ENCODE measurements at regions not wholly inside any gene's neighbourhood (a gene's known extent, or its start where the extent isn't known, plus 50 kb on each side); places are given as distances from the start of the nearest gene placed in this dataset.
"Not testable (repeated sequence)": the region's sequence is repeated elsewhere in the genome, so short reads cannot be mapped to it uniquely, and the experiment has no call there.

- no peak for DNase-seq
These were observed 219.5 kb upstream of the ATP5MC3 start for GRCh38 chr2:175400975-175401374.

- no peak for DNase-seq
These were observed 217.8 kb upstream of the ATP5MC3 start for GRCh38 chr2:175399326-175399725.

- no peak for DNase-seq
These were observed 217.3 kb upstream of the ATP5MC3 start for GRCh38 chr2:175398848-175399247.

DNA sequence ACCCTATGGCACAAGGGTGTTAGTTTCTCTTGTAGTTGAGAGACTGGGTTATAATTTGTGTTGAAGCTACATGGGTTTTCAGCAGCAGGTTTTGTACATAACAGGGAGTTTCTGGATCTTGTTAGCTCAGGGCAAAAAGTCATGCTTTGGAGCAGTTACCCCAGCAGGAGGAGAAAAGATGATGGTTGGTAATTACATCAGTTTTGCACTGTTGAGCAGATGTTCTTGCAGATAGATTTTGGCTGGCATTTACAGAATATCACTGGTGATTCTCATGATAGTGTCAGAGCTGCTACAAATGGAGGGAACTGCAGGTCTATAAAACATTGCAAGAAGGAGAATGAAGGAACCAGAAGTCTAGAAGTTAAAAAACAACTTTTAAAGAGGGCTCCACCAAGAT, 215.2 kb upstream of the ATP5MC3 start:
- no peak for DNase-seq

DNA sequence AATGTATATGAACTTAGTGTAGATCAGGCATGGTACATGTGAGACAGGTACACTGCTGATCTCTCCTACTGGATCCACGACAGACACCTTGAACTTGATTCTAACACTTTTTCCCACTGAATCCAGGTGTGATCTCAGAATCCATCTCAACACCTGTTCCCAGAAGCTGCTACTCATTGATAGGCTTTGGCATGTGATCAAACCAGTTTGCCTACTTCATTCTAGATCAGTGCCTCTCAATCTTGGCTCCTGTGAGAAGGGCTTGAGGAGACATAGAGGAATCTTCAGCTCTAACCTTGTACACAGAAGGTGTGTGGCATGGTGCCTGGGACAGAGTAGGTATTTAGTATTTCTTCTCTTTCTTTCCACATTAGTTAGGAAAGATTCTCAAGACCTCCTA, 212.3 kb upstream of the ATP5MC3 start:
- DNase-seq, result no peak

DNA sequence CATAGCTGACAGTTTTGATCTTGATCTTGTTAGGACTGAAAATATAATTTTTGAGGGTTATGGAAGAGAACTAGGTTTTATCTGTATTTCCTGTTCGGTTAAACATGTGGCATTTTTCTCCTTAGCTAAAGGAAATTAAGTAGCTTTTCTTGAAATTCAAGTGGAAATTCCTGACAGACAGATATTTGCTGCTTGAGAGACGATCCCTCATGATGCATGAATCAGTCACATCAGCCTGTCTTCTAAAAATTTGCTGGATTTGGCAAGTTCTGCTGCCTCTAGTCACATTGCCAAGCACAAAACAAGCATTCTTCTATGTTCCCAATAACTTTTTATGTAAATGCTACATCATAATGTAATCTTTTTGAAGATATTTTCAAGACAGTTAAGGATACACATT, 201.8 kb upstream of the ATP5MC3 start:
- no peak for DNase-seq

DNA sequence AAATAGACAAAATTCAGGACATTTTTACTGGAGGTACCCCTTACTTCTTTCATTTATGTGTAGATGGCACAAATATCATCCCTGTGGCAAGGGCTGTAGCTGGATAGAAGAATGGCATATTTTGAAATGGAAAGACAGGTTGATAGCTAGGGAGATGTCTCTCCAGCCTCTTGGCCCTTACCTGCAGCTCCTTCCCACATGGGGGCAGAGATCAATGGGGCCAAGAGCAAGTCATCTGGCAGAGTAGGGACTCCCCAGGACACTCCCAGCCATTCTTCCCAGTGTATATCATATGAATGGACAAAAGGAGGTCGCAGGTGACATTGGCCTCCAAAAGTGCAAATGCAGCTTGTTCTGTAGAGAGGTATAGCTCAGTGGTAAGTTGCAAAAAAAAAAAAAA, 192.2 kb upstream of the ATP5MC3 start:
- no peak for DNase-seq

DNA sequence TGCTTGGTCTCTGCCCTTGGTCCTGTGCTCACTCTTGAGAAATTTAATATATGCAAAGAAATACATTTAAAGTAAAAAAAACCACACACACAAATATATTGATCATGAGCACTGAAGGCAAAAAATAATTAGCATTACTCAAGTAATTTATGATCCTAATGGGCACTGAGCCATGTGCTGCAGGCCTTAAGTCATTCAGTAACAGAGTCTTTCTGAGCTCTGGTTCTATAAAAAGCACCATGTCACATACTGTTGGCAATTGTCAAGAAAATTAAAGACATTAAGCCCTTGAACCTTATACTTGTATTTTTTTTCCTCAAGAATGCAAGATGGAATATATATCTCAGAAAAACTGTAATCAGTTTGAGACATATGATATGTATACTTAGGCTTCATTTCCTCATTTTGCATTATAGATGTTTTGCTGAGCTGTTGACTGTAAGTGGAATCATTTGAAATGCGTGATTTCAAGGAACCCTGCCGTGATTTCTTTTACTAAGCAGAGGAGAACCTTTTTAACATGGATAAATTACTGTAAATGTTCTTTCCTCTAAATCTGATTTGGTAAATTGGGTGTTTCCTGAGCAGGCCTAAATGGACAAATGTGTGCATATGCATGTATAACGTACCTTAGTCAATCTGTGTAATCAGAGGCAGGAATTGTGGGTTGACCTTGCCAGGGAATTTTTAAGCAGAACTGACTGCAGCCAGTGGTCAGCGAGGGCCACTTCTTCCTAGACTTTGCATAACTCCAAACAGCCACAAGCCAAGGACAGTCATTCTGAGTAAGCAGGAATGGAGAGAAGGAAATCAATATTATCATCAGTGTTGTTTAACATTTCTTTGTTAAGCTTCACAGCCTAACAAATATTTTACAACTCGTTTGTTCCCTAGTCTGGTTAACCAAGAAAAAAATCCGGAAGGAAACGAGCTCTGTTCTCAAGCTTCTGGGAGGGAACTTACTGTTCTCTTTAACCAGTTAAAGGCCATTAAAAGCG, 191.5 kb upstream of the ATP5MC3 start:
- no peak for DNase-seq

GRCh38 chr2:175371378-175371777, 189.9 kb upstream of the ATP5MC3 start:
- DNase-seq, result no peak

- DNase-seq, result peak; percentile 20
These were observed 185.3 kb upstream of the ATP5MC3 start for GRCh38 chr2:175366815-175367214.

DNA sequence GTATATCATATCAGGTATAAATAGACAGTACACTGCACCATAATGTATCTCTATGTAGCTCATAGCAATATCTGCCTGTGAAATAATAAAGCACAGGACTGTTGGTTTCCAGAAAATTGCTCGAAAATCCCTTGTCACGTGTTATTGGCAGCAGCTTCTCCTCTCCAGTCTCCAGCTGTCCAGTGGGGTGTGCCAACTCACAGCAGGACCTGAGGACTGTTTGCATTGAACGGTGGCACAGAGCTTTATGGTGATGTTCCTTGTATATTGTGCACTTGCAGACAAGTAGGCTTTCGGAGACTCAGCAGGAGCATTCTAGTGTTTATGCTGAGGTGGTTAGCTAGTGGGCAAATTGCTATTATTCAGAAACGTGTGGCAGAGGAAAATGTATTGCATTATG, 182.2 kb upstream of the ATP5MC3 start:
- no peak for DNase-seq

DNA sequence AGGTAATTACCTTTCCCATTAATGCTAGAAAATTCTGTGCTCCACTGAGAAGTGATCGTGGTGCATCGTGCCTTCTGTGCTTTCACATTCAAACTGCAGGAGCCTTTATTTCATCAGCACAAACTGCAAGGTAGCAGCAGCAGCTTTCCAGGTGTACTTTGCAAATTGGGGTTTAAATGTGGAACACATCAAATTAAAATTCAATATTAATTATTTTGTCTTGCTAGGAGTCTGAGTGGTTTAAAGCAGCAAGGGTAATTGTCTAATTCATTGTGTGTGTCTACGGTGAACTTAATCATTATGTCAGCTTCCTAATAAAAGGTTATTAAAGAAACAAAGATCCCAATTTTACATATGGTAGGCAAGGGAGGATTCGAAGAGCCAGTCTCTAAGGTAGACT, 180.8 kb upstream of the ATP5MC3 start:
- no peak for DNase-seq

- no peak for DNase-seq
These were observed 178.2 kb upstream of the ATP5MC3 start for GRCh38 chr2:175359710-175360109.

GRCh38 chr2:175356901-175357300, 175.4 kb upstream of the ATP5MC3 start:
- DNase-seq, result no peak

- DNase-seq, result no peak
These were observed 173.7 kb upstream of the ATP5MC3 start for GRCh38 chr2:175355246-175355645.

- no peak for DNase-seq
These were observed 171.8 kb upstream of the ATP5MC3 start for GRCh38 chr2:175353275-175353674.

DNA sequence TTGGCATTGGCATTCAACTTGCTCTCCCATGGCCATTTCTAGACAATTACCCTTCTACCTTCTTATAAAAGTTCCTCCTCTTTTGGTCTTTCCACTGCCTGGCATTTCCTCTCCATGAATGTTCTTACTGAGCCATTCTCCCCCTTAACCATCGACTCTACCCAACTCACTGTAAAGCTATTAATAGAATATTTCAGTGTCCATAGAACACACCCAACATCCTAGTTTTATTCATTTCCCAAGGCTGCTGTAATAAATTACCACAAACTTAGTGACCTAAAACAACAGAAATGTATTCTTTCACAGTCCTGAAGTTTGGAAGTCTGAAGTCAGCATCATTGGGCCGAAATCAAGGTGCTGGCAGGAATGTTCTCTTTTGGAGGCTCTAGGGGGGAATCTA, 170.0 kb upstream of the ATP5MC3 start:
- no peak for DNase-seq

DNA sequence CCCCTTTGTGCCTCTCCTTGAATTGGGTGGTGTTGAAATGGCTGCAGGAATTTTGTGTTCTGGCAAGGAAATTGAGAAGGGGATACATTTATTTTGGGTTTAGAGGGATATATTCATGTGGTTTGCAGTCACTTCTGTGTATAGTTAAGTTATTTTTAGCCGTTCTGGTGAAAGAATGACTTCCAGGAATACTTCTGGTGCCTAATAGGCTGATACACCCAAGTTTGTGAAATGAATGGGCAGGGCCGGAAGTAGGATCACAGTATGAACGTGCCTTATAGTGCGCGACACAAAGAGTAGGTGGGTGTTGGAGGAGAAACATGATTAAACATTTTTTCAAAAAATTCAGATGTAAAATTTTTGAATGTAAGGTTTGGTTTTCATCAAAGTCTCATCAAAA, 168.6 kb upstream of the ATP5MC3 start:
- no peak for DNase-seq

- DNase-seq, result no peak
These were observed 160.6 kb upstream of the ATP5MC3 start for GRCh38 chr2:175342085-175342484.

DNA sequence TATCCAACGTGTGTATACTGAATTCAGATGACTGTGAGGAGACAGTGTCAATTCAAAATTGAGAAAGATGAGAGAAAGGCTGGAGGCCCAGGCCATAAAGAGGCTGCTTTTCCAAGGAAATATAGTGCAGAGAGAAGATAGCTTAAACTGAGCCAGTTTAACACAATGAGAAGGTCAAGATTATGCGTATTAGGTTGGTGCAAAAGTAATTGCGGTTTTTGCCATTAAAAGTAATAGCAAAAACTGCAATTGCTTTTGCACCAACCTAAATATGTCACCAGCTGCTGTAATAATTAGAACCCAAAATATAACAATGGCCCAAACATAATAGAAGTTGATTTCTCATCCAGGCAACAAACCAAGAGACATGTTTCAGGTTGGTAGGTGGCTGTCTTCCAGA, 148.7 kb upstream of the ATP5MC3 start:
- DNase-seq, result no peak

GRCh38 chr2:175326801-175327200, 145.3 kb upstream of the ATP5MC3 start:
- DNase-seq, result no peak

DNA sequence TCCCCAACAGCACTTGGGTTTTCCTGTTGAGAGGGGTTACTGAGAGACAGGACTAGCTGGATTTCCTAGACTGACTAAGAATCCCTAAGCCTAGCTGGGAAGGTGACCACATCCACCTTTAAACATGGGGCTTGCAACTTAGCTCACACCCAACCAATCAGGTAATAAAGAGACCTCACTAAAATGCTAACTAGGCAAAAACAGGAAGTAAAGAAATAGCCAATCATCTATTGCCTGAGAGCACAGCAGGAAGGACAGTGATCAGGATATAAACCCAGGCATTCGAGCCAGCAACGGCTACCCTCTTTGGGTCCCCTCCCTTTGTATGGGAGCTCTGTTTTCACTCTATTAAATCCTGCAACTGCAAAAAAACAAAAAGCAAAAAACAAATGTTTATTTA, 144.7 kb upstream of the ATP5MC3 start:
- not testable (repeated sequence) for DNase-seq

GRCh38 chr2:175323162-175323561, 141.7 kb upstream of the ATP5MC3 start:
- no peak for DNase-seq

GRCh38 chr2:175318542-175318941, 137.0 kb upstream of the ATP5MC3 start:
- DNase-seq, result no peak

- no peak for DNase-seq
These were observed 136.2 kb upstream of the ATP5MC3 start for GRCh38 chr2:175317751-175318150.
